ENCODE measurements at regions not wholly inside any gene's neighbourhood (a gene's known extent, or its start where the extent isn't known, plus 50 kb on each side); places are given as distances from the start of the nearest gene placed in this dataset.

GRCh38 chr4:180682776-180683175, 1560.4 kb upstream of the TENM3 start:
- TF ChIP-seq MAZ (IDR thresholded peaks at IDR 0.05; ENCODE audit: borderline replicate concordance, low read depth, low read length) (no peak), MAZ (CRISPR knock-in tag; IDR thresholded peaks at IDR 0.05; ENCODE audit: low read depth) (no peak), CBX1 (IDR thresholded peaks at IDR 0.05; ENCODE audit: low read depth) (no peak), AKNA (CRISPR knock-in tag; IDR thresholded peaks at IDR 0.05; ENCODE audit: borderline replicate concordance) (no peak), ZNF777 (CRISPR knock-in tag; IDR thresholded peaks at IDR 0.05) (no peak)

All from HepG2 (cell line).